GM10266 (cell line): ENCODE measurements at regions not wholly inside any gene's neighbourhood (a gene's known extent, or its start where the extent isn't known, plus 50 kb on each side); places are given as distances from the start of the nearest gene placed in this dataset.
"Not testable (repeated sequence)": the region's sequence is repeated elsewhere in the genome, so short reads cannot be mapped to it uniquely, and the experiment has no call there.

Experiments used
- DNase-seq: peaks from one replicate; pipeline ENCODE4 v3.0.0; 2012; ENCODE audit errors: extremely low spot score
- CTCF ChIP-seq: IDR thresholded peaks from 2 replicates; pipeline ENCODE4 v1.5.1; 2012; ENCODE audit warnings: mild to moderate bottlenecking, low read depth; ENCODE audit not compliant: control insufficient read depth, insufficient read depth; ENCODE audit errors: missing control alignments

GRCh38 chr1:29409616-29410015 is 173.3 kb downstream of the PTPRU start:
- no peak for TF ChIP-seq CTCF
- no peak for DNase-seq

- DNase-seq: no peak
- TF ChIP-seq CTCF: no peak
Measured at GRCh38 chr1:29408831-29409605, 172.7 kb downstream of the PTPRU start.

DNA sequence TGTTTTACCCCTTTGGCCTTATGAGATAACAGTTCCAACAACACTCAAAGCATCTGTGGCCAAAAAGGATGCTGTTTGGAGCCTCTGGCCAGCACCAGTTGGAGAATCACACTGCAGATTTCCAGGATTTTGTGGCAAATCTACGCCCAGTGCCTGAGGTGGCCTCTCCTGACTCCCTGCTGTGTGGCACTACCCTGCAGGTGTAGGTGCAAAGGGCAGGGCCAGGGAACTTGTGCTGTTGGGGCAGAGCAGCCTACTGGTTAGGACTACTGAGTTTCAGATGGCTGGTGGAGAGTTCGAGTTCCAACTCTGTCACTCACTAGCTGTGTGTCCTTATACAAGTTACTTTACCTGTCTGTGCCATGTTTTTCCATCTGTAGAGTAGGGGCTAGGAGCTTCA is 170.5 kb downstream of the PTPRU start:
- DNase-seq: no peak

GRCh38 chr1:29400203-29400602 is 163.9 kb downstream of the PTPRU start:
- not testable (repeated sequence) for DNase-seq

More for the DNA sequence above, 170.5 kb downstream of the PTPRU start:
- no peak for TF ChIP-seq CTCF

GRCh38 chr1:29399465-29399864 is 163.1 kb downstream of the PTPRU start:
- no peak for TF ChIP-seq CTCF
- DNase-seq: no peak

DNA sequence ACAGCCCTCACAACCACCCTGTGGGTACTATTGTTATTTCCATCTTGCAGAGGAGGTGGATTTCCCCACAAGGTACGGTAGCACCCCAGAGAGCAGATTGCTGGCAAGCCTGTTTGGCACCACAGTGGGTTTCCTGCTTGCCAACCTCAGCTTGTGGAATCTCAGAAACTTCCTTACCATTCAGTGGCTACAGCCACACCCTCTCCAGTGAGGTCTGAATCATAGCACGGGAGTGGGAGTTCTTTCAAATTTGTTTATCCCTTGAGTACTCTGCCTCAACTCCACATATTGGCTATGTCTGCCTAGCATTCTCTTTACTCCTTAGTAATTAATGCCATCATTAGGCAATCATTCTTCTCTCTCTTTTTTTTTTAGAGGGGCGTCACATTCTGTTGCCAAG is 162.1 kb downstream of the PTPRU start:
- no peak for DNase-seq

DNA sequence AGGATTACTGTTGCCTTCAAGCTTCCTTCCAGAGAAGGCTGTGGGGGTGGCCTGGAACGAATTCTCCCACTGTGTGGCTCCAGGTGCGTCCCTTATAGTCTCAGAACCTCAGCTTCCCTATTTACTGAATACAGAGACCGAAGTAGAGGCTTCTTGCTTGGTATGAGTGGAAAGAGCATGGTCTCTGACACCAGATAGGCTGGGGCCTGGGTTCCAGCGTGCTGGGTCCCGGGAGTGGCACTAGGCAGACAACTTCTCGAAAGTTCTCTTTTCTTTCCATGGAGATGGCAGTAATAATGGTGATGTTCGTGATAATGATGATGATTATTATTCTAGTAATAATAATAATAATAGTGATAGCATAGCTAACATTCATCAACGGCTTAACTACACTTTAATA is 161.7 kb downstream of the PTPRU start:
- no peak for DNase-seq
- no peak for TF ChIP-seq CTCF

More for the DNA sequence above, 162.1 kb downstream of the PTPRU start:
- TF ChIP-seq CTCF: no peak

DNA sequence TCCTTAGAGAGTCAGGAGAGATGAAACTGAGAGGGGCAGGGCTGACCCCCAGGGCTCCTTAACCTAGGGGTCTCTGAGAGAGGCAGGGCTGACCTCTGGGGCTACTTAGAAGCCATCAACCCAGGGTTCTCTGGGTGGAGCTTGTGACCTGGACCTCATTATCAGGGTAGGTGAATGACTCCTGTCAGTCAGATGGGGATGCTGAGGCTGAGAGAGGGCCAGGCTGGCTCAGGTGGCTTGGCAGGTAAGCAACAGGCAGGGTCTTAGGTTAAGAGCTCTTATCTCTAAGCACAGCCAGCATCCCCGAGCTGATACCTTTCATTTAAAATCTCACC is 160.9 kb downstream of the PTPRU start:
- no peak for DNase-seq
- TF ChIP-seq CTCF: no peak
